HG02884 (cell line): ENCODE measurements at regions not wholly inside any gene's neighbourhood (a gene's known extent, or its start where the extent isn't known, plus 50 kb on each side); places are given as distances from the start of the nearest gene placed in this dataset.
"Not testable (repeated sequence)": the region's sequence is repeated elsewhere in the genome, so short reads cannot be mapped to it uniquely, and the experiment has no call there.

Source experiments
- ATAC-seq: cut with Tn5 transposase; IDR thresholded peaks from one replicate; pipeline ENCODE4 v1.9.1; 2021; ENCODE audit warnings: mild to moderate bottlenecking, moderate library complexity; ENCODE audit not compliant: unreplicated experiment

GRCh38 chr1:120941066-120941465 lies 51.5 kb downstream of the PPIAL4A start:
- ATAC-seq = not testable (repeated sequence)

GRCh38 chr1:120941836-120942217 lies 52.3 kb downstream of the PPIAL4A start:
- not testable (repeated sequence) for ATAC-seq

- peak; percentile 84 for ATAC-seq
These were observed 52.8 kb downstream of the PPIAL4A start for GRCh38 chr1:120942218-120942944.

- ATAC-seq = not testable (repeated sequence)
These were observed 53.4 kb downstream of the PPIAL4A start for GRCh38 chr1:120942945-120943319.

GRCh38 chr1:120944691-120945090 lies 55.1 kb downstream of the PPIAL4A start:
- ATAC-seq = not testable (repeated sequence)

GRCh38 chr1:120945122-120945521 lies 55.6 kb downstream of the PPIAL4A start:
- ATAC-seq = not testable (repeated sequence)

GRCh38 chr1:120947114-120947513 lies 57.5 kb downstream of the PPIAL4A start:
- ATAC-seq = not testable (repeated sequence)

- ATAC-seq = not testable (repeated sequence)
These were observed 60.2 kb downstream of the PPIAL4A start for GRCh38 chr1:120949724-120950123.

GRCh38 chr1:120950633-120951032 lies 61.1 kb downstream of the PPIAL4A start:
- not testable (repeated sequence) for ATAC-seq

GRCh38 chr1:120951100-120951499 lies 61.5 kb downstream of the PPIAL4A start:
- not testable (repeated sequence) for ATAC-seq

GRCh38 chr1:120952207-120952870 lies 62.8 kb downstream of the PPIAL4A start:
- ATAC-seq = not testable (repeated sequence)

- ATAC-seq = not testable (repeated sequence)
These were observed 63.3 kb downstream of the PPIAL4A start for GRCh38 chr1:120952871-120953265.

GRCh38 chr1:120954736-120955135 lies 65.2 kb downstream of the PPIAL4A start:
- no peak for ATAC-seq

GRCh38 chr1:120955961-120956360 lies 66.4 kb downstream of the PPIAL4A start:
- not testable (repeated sequence) for ATAC-seq

- ATAC-seq = not testable (repeated sequence)
These were observed 76.4 kb downstream of the PPIAL4A start for GRCh38 chr1:120966018-120966417.

GRCh38 chr1:120972863-120973262 lies 83.3 kb downstream of the PPIAL4A start:
- ATAC-seq = not testable (repeated sequence)

- ATAC-seq = not testable (repeated sequence)
These were observed 84.3 kb downstream of the PPIAL4A start for GRCh38 chr1:120973836-120974235.

GRCh38 chr1:120977279-120977678 lies 87.7 kb downstream of the PPIAL4A start:
- ATAC-seq = not testable (repeated sequence)

- not testable (repeated sequence) for ATAC-seq
These were observed 92.0 kb downstream of the PPIAL4A start for GRCh38 chr1:120981489-120982094.

- ATAC-seq = not testable (repeated sequence)
These were observed 105.0 kb downstream of the PPIAL4A start for GRCh38 chr1:120994614-120995013.

GRCh38 chr1:120995025-120995424 lies 105.5 kb downstream of the PPIAL4A start:
- ATAC-seq = peak; percentile 74
